Panc1 (cell line): ENCODE measurements at regions not wholly inside any gene's neighbourhood (a gene's known extent, or its start where the extent isn't known, plus 50 kb on each side); places are given as distances from the start of the nearest gene placed in this dataset.

Source experiments
- ATAC-seq: fragments of 200-7000 bp; cut with Tn5 transposase; 2 replicates; pipeline ENCODE4 v1.9.1; 2020; ENCODE audit warnings: mild to moderate bottlenecking, moderate library complexity
- BruUV-seq: library from RNA; stranded (reverse); fragments of 400-500 nt; replicated peaks from 2 replicates; lab custom pipeline; 2021; lab: Mats Ljungman, UMichigan
- CTCF ChIA-PET: fragments of 300-600 bp; sonication (Branson Sonifier 250); formaldehyde crosslinking; loops from one replicate; lab custom pipeline; 2022; ENCODE audit warnings: antibody characterized with exemption; lab: Charles Lee
- POLR2A ChIA-PET: fragments of 300-600 bp; sonication (Branson Sonifier 250); formaldehyde crosslinking; loops from one replicate; lab custom pipeline; 2022; ENCODE audit warnings: antibody characterized with exemption; lab: Charles Lee
- DNase-seq: peaks from one replicate; pipeline ENCODE4 v3.0.0-alpha.2; 2010; ENCODE audit warnings: low read depth, low spot score
- H3K27ac ChIP-seq: 2 replicates; pipeline ENCODE4 v1.5.1; 2011; ENCODE audit warnings: mild to moderate bottlenecking, low read length, inconsistent platforms
- H3K27me3 ChIP-seq: fragments of 200-500 bp; sonication (Bioruptor generic); 2 replicates; pipeline ENCODE4 v1.6.0; 2014; ENCODE audit warnings: low read length, inconsistent platforms; ENCODE audit not compliant: control insufficient read depth, insufficient read depth
- H3K36me3 ChIP-seq: fragments of 200-500 bp; sonication (Bioruptor generic); 2 replicates; pipeline ENCODE4 v1.5.1; 2014; ENCODE audit warnings: inconsistent platforms, mild to moderate bottlenecking, low read length, moderate library complexity; ENCODE audit not compliant: control insufficient read depth, insufficient read depth
- H3K4me1 ChIP-seq: 2 replicates; pipeline ENCODE4 v1.5.1; 2011; ENCODE audit warnings: inconsistent platforms, mild to moderate bottlenecking, low read length, moderate library complexity; ENCODE audit not compliant: control insufficient read depth, insufficient read depth
- H3K4me3 ChIP-seq, 2 experiments: 2 replicates each; pipeline ENCODE4 v1.5.1; 2011 to 2012; ENCODE audit warnings: low read depth in 2 of 2, low read length in 2 of 2, mild to moderate bottlenecking in 2 of 2, inconsistent platforms in 1 of 2, moderate library complexity in 1 of 2
- H3K9me3 ChIP-seq: fragments of 200-500 bp; sonication (Bioruptor generic); 2 replicates; pipeline ENCODE4 v1.5.1; 2014; ENCODE audit warnings: low read depth, mild to moderate bottlenecking, inconsistent platforms, low read length, moderate library complexity; ENCODE audit not compliant: control insufficient read depth, insufficient read depth
- POLR2AphosphoS5 ChIP-seq: IDR thresholded peaks from 2 replicates; pipeline ENCODE4 v1.6.1; 2012; ENCODE audit warnings: mild to moderate bottlenecking, low read depth, low read length, moderate library complexity
- SIN3A ChIP-seq: IDR thresholded peaks from 2 replicates; pipeline ENCODE4 v1.6.1; 2012; ENCODE audit warnings: low read depth, mild to moderate bottlenecking, low read length, moderate library complexity, borderline replicate concordance; ENCODE audit not compliant: insufficient read depth
- TCF7L2 ChIP-seq: IDR thresholded peaks from 2 replicates; pipeline ENCODE4 v1.6.1; 2011; ENCODE audit warnings: mild to moderate bottlenecking, low read depth, low read length, inconsistent platforms
- in situ Hi-C: cut with HindIII; loops from 2 replicates; pipeline ENCODE4 v1.10.0; 2016; ENCODE audit warnings: low sequenced_read_pairs, low pct_unique_long_range_greater_than_20kb
- intact Hi-C: fragments of 100-400 bp; cut with micrococcal nuclease; formaldehyde crosslinking; loops from one replicate; pipeline ENCODE4 v1.10.0; 2022; ENCODE audit not compliant: unreplicated experiment
- TF ChIP-seq, protein P1 (sequence below): fragments of 450-650 bp; IDR thresholded peaks from 2 replicates; pipeline ENCODE4 v1.5.1; 2017; ENCODE audit warnings: mild to moderate bottlenecking
- TF ChIP-seq, protein P2 (sequence below), 2 experiments: IDR thresholded peaks; 2 replicates each; pipeline ENCODE4 v1.6.1; 2011 to 2012; ENCODE audit warnings: low read depth in 2 of 2, control low read depth in 1 of 2, low read length in 1 of 2, mild to moderate bottlenecking in 1 of 2, moderate library complexity in 1 of 2; ENCODE audit not compliant: insufficient read depth in 1 of 2

DNA sequence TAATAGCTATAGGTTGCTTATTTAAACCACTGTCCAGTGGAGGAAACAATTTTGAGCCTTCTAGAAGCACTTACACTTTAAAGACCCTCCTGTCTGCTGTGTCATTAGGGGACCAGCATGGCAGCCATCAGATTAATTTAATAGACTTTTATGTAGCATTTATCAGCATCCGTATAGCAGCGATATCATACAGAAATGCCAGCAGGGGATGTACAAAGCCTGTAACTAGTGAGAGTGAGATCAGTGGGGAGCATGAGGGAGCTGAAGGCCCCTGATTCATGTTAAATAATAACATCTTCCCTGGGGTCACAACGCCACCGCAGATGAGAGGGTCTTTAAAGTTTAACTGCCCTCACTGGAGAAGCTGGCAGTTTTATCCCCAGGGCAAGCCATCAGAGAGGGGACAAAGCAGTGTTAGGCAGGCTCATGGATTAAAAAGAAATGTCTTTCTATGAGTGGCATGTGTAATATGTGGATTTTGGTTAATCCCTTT is 144.7 kb downstream of the PDGFRA start:
- intact Hi-C loops: no loop called here
- BruUV-seq: no TSS peak
- CTCF ChIA-PET: no interaction called here
- DNase-seq: no peak
- H3K27me3 ChIP-seq: no peaks in the 10 kb centered on the region
- ATAC-seq: no peak
- H3K4me1 ChIP-seq: no peaks in the 10 kb centered on the region
- in situ Hi-C loops: no loop called here
- H3K9me3 ChIP-seq: no peaks in the 10 kb centered on the region
- TF ChIP-seq, protein P1, sequence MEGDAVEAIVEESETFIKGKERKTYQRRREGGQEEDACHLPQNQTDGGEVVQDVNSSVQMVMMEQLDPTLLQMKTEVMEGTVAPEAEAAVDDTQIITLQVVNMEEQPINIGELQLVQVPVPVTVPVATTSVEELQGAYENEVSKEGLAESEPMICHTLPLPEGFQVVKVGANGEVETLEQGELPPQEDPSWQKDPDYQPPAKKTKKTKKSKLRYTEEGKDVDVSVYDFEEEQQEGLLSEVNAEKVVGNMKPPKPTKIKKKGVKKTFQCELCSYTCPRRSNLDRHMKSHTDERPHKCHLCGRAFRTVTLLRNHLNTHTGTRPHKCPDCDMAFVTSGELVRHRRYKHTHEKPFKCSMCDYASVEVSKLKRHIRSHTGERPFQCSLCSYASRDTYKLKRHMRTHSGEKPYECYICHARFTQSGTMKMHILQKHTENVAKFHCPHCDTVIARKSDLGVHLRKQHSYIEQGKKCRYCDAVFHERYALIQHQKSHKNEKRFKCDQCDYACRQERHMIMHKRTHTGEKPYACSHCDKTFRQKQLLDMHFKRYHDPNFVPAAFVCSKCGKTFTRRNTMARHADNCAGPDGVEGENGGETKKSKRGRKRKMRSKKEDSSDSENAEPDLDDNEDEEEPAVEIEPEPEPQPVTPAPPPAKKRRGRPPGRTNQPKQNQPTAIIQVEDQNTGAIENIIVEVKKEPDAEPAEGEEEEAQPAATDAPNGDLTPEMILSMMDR: no peak
- no peak for TF ChIP-seq SIN3A
- TF ChIP-seq, protein P2, sequence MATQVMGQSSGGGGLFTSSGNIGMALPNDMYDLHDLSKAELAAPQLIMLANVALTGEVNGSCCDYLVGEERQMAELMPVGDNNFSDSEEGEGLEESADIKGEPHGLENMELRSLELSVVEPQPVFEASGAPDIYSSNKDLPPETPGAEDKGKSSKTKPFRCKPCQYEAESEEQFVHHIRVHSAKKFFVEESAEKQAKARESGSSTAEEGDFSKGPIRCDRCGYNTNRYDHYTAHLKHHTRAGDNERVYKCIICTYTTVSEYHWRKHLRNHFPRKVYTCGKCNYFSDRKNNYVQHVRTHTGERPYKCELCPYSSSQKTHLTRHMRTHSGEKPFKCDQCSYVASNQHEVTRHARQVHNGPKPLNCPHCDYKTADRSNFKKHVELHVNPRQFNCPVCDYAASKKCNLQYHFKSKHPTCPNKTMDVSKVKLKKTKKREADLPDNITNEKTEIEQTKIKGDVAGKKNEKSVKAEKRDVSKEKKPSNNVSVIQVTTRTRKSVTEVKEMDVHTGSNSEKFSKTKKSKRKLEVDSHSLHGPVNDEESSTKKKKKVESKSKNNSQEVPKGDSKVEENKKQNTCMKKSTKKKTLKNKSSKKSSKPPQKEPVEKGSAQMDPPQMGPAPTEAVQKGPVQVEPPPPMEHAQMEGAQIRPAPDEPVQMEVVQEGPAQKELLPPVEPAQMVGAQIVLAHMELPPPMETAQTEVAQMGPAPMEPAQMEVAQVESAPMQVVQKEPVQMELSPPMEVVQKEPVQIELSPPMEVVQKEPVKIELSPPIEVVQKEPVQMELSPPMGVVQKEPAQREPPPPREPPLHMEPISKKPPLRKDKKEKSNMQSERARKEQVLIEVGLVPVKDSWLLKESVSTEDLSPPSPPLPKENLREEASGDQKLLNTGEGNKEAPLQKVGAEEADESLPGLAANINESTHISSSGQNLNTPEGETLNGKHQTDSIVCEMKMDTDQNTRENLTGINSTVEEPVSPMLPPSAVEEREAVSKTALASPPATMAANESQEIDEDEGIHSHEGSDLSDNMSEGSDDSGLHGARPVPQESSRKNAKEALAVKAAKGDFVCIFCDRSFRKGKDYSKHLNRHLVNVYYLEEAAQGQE (IDR thresholded peaks at IDR 0.05; ENCODE audit: insufficient read depth in 1 of 2, low read depth in 2 of 2, low read length in 1 of 2): no peak
- no peak for TF ChIP-seq TCF7L2
- TF ChIP-seq POLR2AphosphoS5: no peak
- no peak overlapping the region for H3K4me3 ChIP-seq
- no peaks in the 10 kb centered on the region for H3K36me3 ChIP-seq
- POLR2A ChIA-PET: no interaction called here
- no peak overlapping the region for H3K27ac ChIP-seq

DNA sequence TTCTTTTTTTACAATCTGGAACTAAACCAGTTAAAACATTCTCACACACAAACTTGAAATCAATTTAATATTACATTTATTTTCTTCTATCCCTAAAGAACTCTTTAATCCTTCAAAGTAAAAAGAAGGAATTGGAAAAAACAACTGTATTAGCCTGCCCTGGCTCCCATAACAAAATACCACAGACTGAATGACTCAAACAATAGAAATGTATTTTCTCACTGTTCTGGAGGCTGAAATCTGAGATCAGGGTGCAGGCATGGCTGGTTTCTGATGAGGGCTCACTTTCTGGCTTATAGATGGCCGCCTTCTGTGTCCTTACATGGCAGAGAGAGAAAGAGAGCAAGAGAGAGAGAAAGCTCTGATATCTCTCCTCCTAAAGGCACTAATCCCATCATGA is 149.4 kb downstream of the PDGFRA start:
- BruUV-seq: no TSS peak
- TF ChIP-seq, protein P1: no peak
- no peak for TF ChIP-seq SIN3A
- TF ChIP-seq, protein P2 (IDR thresholded peaks at IDR 0.05; ENCODE audit: insufficient read depth in 1 of 2, low read depth in 2 of 2, low read length in 1 of 2): no peak
- TF ChIP-seq TCF7L2: no peak
- no peak for TF ChIP-seq POLR2AphosphoS5
- H3K27me3 ChIP-seq: no peaks in the 10 kb centered on the region
- no peaks in the 10 kb centered on the region for H3K4me1 ChIP-seq
- in situ Hi-C loops: no loop called here
- no peak overlapping the region for H3K4me3 ChIP-seq
- no peak overlapping the region for H3K27ac ChIP-seq
- no peaks in the 10 kb centered on the region for H3K36me3 ChIP-seq
- ChIA-PET POLR2A (no interaction called here), CTCF (interaction anchor here (1.1 kb wide), 1 partner anchor 79 kb away, joined by 3 read pairs; no protein-coding TSS in a partner anchor)
- ATAC-seq (no peak), DNase-seq (no peak)
- intact Hi-C loops: no loop called here
- no peaks in the 10 kb centered on the region for H3K9me3 ChIP-seq
